ENCODE measurements at regions not wholly inside any gene's neighbourhood (a gene's known extent, or its start where the extent isn't known, plus 50 kb on each side); places are given as distances from the start of the nearest gene placed in this dataset.

GRCh38 chr4:153115322-153116290, 88.6 kb upstream of the TRIM2 start:
- Histone ChIP-seq H3K9ac (ENCODE audit: extremely low read depth, insufficient read length, low read length) (no peak overlapping the region), H2BK120ac (ENCODE audit: low read depth, low read length, poor library complexity, severe bottlenecking) (no peak overlapping the region), H4K8ac (replicated peaks; ENCODE audit: insufficient read length, low read depth, low read length) (no peak overlapping the region), H3K4me1 (ENCODE audit: insufficient read depth, low read length) (no peaks in the 10 kb centered on the region), H3K23me2 (ENCODE audit: insufficient read length, low read depth, low read length, poor library complexity, severe bottlenecking) (no peaks in the 10 kb centered on the region), H3K79me2 (ENCODE audit: insufficient read depth, low read length) (no peaks in the 10 kb centered on the region), H4K91ac (ENCODE audit: insufficient read length, low read depth, low read length) (no peak overlapping the region), H3K79me1 (ENCODE audit: insufficient read depth, low read depth, low read length, poor library complexity, severe bottlenecking) (no peaks in the 10 kb centered on the region), H3K56ac (ENCODE audit: insufficient read length, low read depth, low read length) (no peak overlapping the region), H3T11ph (ENCODE audit: low read length) (no peak overlapping the region), H3K27ac (ENCODE audit: insufficient read length, low read depth, low read length) (no peak overlapping the region), H3K14ac (ENCODE audit: insufficient read depth, low read length) (no peak overlapping the region), H3K4ac (ENCODE audit: low read depth, low read length) (no peak overlapping the region), H2AK5ac (ENCODE audit: insufficient read length, low read length) (no peak overlapping the region), H2BK5ac (ENCODE audit: insufficient read length, low read length) (no peak overlapping the region), H2BK20ac (ENCODE audit: low read depth, low read length, poor library complexity, severe bottlenecking) (no peak overlapping the region), H2AFZ (ENCODE audit: low read length) (no peak overlapping the region), H3K23ac (ENCODE audit: insufficient read length, low read depth, low read length) (no peak overlapping the region), H3K27me3 (ENCODE audit: insufficient read depth, low read length) (no peaks in the 10 kb centered on the region; the same call in 1 of the 2 replicates), H4K5ac (ENCODE audit: insufficient read length, low read depth, low read length) (no peak overlapping the region), H2BK15ac (ENCODE audit: low read depth, low read length) (no peak overlapping the region), H2BK12ac (ENCODE audit: insufficient read length, low read depth, low read length) (no peak overlapping the region), H3K9me3 (ENCODE audit: control insufficient read depth, low read depth, low read length) (no peaks in the 10 kb centered on the region), H3K18ac (ENCODE audit: insufficient read length, low read depth, low read length) (no peak overlapping the region), H3K4me2 (ENCODE audit: insufficient read depth, insufficient read length, low read length) (no peak overlapping the region), H4K20me1 (ENCODE audit: control insufficient read depth, insufficient read depth, insufficient read length) (no peaks in the 10 kb centered on the region)
- TF ChIP-seq CTCF (conservative IDR thresholded peaks at IDR 0.05): no peak
- H3K4me1 Mint-ChIP-seq: peaks cover 0 to 5% of the 10 kb centered on the region in 2 experiments; a peak in 1 of 4 replicates
- H3K27ac Mint-ChIP-seq: no peak overlapping the region
- no peak for DNase-seq
- H3K9me3 Mint-ChIP-seq: no peaks in the 10 kb centered on the region
- H3K27me3 Mint-ChIP-seq (ENCODE audit: low read depth): no peaks in the 10 kb centered on the region; the same call in none of the 2 replicates
- H3K4me3 Mint-ChIP-seq: no peak overlapping the region
- WGBS (ENCODE audit: extremely low coverage, insufficient read length, low lambda C conversion rate): no CpG with 5 or more reads among the region's 13 CpGs
- no peaks in the 10 kb centered on the region for H3K36me3 Mint-ChIP-seq (ENCODE audit: insufficient read depth in 1 of 3, low read depth in 3 of 3)

Data from H9 (cell line).